ENCODE measurements at regions not wholly inside any gene's neighbourhood (a gene's known extent, or its start where the extent isn't known, plus 50 kb on each side); places are given as distances from the start of the nearest gene placed in this dataset.

DNA sequence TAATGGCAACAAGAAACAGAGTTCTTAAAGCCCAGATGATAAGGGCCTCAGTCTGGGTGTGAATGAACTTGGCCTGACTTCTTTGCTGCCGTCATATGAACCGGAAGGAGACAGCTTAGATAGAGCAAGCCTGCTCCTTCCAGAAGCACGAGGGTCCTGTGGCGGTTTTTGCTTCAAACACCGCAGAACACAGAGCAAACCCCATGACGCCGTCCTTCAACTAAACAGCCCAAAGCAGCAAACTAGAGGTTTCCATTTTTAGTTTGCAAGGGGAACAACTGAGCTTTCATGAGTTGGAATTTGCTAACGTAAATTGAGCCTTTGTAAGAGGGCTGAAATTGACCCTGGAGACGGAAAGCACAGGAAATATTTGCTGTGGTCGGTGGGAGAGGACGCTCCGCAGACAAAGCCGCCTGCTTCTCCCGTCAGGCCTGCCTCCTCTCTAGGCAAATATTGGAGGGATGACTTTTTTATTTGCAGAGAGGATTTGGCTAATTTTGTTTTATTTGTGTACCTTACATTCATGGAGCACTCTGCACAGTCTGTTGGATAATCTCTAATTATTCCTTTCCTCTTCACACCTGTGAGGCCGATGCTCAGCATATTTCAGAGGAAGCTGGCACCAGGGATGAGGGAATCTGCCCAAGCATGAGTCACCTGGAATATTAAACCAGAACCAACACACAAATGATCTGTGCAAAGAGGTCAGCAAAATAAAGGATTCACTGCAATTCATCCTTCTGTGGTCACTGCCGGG, 134.0 kb upstream of the NCK2 start:
- POLR2A ChIA-PET = no interaction called here
- ATAC-seq (no peak), DNase-seq (ENCODE audit: low read depth, low spot score) (no peak)
- H3K27ac ChIP-seq (ENCODE audit: low read depth, low read length) = no peak overlapping the region
- H2AFZ ChIP-seq (ENCODE audit: low read depth, low read length, poor library complexity, severe bottlenecking) = no peak overlapping the region
- CTCF ChIA-PET = no interaction called here
- H3K4me1 ChIP-seq (ENCODE audit: control insufficient read depth in 1 of 2, insufficient read depth in 2 of 2, low read length in 2 of 2) = no peaks in the 10 kb centered on the region
- H3K9ac ChIP-seq (ENCODE audit: low read length) = no peak overlapping the region
- no peak overlapping the region for H3K4me3 ChIP-seq (replicated peaks in 1 of 2; ENCODE audit: low read depth in 1 of 2, low read length in 2 of 2)
- RAD21 ChIA-PET (ENCODE audit: low non-redundant PET in 1 of 2, low total read pairs in 2 of 2, uncharacterized antibody in 2 of 2, unreplicated experiment in 2 of 2) = no interaction called here
- no peak overlapping the region for H3K4me2 ChIP-seq (ENCODE audit: low read length)
- no peaks in the 10 kb centered on the region for H3K9me2 ChIP-seq (ENCODE audit: insufficient read depth)
- BruUV-seq (replicated peaks) = no TSS peak
- no peaks in the 10 kb centered on the region for H3K27me3 ChIP-seq (ENCODE audit: insufficient read depth, low read length)
- intact Hi-C loops (cut with micrococcal nuclease) = no loop called here
- H4K20me1 ChIP-seq (ENCODE audit: insufficient read depth) = no peaks in the 10 kb centered on the region
- TF ChIP-seq POLR2A (IDR thresholded peaks at IDR 0.05; ENCODE audit: borderline replicate concordance, extremely low read depth, insufficient read depth, insufficient read length) (no peak), RAD21 (IDR thresholded peaks at IDR 0.05; ENCODE audit: low read depth) (no peak), YY1 (IDR thresholded peaks at IDR 0.05; ENCODE audit: extremely low read depth, insufficient replicate concordance, low read depth, low read length) (no peak), CBX3 (IDR thresholded peaks at IDR 0.05; ENCODE audit: low read depth) (no peak), ZNF274 (IDR thresholded peaks at IDR 0.05; ENCODE audit: low read depth, low read length) (no peak), CTCF (IDR thresholded peaks at IDR 0.05 in 2 of 3, conservative IDR thresholded peaks at IDR 0.05 in 1 of 3; ENCODE audit: borderline replicate concordance in 1 of 3, insufficient read depth in 1 of 3, low read depth in 2 of 3, low read length in 2 of 3) (no peak), EZH2phosphoT487 (IDR thresholded peaks at IDR 0.05; ENCODE audit: borderline replicate concordance) (no peak), CEBPB (IDR thresholded peaks at IDR 0.05; ENCODE audit: low read depth) (no peak), FOSL1 (IDR thresholded peaks at IDR 0.05; ENCODE audit: low read depth) (no peak), SP1 (IDR thresholded peaks at IDR 0.05; ENCODE audit: low read depth) (no peak), ZBTB33 (IDR thresholded peaks at IDR 0.05; ENCODE audit: extremely low read depth, insufficient replicate concordance, low read length) (no peak), JUND (IDR thresholded peaks at IDR 0.05) (no peak), SRF (IDR thresholded peaks at IDR 0.05; ENCODE audit: low read depth) (no peak), ELF1 (IDR thresholded peaks at IDR 0.05; ENCODE audit: borderline replicate concordance, low read depth) (no peak), TCF7L2 (IDR thresholded peaks at IDR 0.05; ENCODE audit: borderline replicate concordance, extremely low read depth, insufficient read depth, insufficient read length) (no peak), EGR1 (IDR thresholded peaks at IDR 0.05; ENCODE audit: low read depth) (no peak)
- TF ChIP-seq, protein P1, sequence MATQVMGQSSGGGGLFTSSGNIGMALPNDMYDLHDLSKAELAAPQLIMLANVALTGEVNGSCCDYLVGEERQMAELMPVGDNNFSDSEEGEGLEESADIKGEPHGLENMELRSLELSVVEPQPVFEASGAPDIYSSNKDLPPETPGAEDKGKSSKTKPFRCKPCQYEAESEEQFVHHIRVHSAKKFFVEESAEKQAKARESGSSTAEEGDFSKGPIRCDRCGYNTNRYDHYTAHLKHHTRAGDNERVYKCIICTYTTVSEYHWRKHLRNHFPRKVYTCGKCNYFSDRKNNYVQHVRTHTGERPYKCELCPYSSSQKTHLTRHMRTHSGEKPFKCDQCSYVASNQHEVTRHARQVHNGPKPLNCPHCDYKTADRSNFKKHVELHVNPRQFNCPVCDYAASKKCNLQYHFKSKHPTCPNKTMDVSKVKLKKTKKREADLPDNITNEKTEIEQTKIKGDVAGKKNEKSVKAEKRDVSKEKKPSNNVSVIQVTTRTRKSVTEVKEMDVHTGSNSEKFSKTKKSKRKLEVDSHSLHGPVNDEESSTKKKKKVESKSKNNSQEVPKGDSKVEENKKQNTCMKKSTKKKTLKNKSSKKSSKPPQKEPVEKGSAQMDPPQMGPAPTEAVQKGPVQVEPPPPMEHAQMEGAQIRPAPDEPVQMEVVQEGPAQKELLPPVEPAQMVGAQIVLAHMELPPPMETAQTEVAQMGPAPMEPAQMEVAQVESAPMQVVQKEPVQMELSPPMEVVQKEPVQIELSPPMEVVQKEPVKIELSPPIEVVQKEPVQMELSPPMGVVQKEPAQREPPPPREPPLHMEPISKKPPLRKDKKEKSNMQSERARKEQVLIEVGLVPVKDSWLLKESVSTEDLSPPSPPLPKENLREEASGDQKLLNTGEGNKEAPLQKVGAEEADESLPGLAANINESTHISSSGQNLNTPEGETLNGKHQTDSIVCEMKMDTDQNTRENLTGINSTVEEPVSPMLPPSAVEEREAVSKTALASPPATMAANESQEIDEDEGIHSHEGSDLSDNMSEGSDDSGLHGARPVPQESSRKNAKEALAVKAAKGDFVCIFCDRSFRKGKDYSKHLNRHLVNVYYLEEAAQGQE (IDR thresholded peaks at IDR 0.05; ENCODE audit: low read depth) = no peak
- H3K79me2 ChIP-seq (ENCODE audit: insufficient read depth, low read length) = no peaks in the 10 kb centered on the region
- H3K36me3 ChIP-seq (ENCODE audit: control insufficient read depth in 1 of 2, insufficient read depth in 2 of 2, low read length in 2 of 2) = no peaks in the 10 kb centered on the region
- no peaks in the 10 kb centered on the region for H3K9me3 ChIP-seq (ENCODE audit: control insufficient read depth in 1 of 2, insufficient read depth in 1 of 2, low read depth in 1 of 2, low read length in 2 of 2)

Data from HCT116 (cell line).